AG09319 (cell line): ENCODE measurements at regions not wholly inside any gene's neighbourhood (a gene's known extent, or its start where the extent isn't known, plus 50 kb on each side); places are given as distances from the start of the nearest gene placed in this dataset.

Experiments
- DNase-seq: peaks from one replicate; pipeline ENCODE4 v3.0.0-alpha.2; 2010; ENCODE audit warnings: low read depth; ENCODE audit errors: extremely low read depth
- TF ChIP-seq, protein P1 (sequence below): IDR thresholded peaks from 2 replicates; pipeline ENCODE4 v1.5.1; 2011; ENCODE audit warnings: low read depth, mild to moderate bottlenecking, inconsistent platforms, low read length, moderate library complexity

DNA sequence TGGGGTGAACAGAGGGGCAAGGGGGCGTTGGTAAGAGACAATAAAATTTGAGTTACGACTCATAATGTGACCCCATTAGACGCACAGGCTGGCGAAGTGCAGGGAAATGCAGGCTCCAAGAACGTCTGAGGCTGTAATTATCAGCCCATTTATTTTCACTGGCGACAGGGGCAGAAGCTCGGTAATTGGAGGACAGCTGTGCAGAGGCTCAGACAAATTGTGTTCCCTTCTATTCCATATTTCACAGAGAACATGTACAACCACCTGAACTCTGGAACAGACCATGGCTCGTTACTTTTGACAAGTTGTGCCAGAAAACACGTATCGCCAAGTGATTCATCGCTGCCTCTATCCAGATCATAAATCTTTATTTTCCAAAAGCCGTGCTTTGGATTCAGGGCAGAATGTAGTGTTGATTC lies 137.3 kb upstream of the FRMD4A start:
- no peak for DNase-seq
- TF ChIP-seq, protein P1, sequence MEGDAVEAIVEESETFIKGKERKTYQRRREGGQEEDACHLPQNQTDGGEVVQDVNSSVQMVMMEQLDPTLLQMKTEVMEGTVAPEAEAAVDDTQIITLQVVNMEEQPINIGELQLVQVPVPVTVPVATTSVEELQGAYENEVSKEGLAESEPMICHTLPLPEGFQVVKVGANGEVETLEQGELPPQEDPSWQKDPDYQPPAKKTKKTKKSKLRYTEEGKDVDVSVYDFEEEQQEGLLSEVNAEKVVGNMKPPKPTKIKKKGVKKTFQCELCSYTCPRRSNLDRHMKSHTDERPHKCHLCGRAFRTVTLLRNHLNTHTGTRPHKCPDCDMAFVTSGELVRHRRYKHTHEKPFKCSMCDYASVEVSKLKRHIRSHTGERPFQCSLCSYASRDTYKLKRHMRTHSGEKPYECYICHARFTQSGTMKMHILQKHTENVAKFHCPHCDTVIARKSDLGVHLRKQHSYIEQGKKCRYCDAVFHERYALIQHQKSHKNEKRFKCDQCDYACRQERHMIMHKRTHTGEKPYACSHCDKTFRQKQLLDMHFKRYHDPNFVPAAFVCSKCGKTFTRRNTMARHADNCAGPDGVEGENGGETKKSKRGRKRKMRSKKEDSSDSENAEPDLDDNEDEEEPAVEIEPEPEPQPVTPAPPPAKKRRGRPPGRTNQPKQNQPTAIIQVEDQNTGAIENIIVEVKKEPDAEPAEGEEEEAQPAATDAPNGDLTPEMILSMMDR, result no peak

DNA sequence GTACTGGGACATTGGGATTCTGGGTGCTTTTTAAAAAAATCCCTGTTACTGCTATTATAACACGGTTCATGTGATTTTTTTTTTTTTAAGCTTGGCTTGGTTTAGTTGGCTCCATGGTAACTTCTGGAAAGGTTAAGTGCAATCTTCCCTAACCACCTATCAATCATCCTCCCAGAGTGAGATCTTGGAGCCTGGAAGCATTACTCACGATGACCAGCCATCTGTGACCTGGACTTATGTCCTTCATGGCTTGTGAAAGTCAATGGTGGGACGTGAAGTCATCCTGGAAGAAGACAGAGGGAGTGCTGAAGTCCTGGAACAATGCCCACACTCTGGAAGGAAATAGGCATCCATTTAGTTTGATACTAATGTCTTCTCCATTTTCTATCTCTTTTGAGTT lies 135.5 kb upstream of the FRMD4A start:
- no peak for DNase-seq
- TF ChIP-seq, protein P1, result no peak

DNA sequence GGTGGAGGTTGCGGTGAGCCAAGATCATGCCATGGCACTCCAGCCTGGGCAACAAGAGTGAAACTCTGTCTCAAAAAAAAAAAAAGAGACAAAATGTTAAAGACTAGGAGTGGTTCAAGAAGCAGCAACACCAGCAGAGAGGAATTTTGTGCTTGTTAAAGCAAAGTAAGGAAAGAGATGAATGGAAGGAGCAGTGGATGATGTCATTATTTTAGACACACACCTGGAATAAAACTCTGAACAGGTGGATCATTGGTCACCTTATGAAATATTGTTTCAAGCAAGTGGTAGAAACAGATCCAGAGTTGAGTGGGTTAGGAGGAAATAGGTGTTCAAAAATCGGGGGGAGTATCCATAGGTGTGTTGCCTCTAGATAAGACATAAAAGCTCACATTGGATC lies 129.7 kb upstream of the FRMD4A start:
- TF ChIP-seq, protein P1, result no peak
- DNase-seq, result no peak

DNA sequence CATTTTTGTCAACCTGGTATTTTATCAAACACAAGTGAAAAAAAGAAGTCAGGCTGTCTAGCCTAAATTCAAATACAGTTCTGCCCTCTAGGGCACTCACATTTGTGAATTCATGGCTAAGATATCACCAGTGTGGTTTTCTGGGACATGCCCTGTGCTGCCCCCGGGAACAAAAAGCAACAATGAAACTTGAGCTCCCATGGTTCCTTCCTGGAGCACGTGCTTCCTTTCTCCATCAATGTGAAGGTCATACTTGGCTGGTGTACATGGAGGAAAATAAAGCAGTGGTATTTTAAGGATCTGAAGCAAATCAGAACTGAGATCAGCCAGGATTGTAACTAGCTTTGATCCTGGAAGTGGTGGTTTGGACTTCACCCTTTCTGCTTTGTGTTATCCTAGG lies 128.9 kb upstream of the FRMD4A start:
- TF ChIP-seq, protein P1, result no peak
- no peak for DNase-seq

DNA sequence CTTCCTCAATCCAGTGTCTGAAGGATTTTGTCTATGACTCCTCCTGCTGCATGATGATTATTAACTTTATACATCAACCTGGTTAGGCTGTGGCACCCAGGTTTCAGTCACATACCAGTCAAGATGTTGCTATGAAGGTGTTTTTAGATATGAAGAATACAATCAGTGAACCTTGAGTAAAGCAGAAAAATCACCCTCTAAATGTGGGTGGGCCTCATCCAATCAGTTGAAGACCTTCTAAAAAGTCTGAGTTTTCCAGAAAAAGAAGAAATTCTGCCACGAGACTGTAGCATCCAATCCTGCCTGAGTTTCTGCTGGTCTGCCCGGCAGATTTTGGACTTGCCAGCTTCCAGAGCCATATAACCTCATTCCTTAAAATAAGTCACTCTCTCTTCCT lies 126.1 kb upstream of the FRMD4A start:
- DNase-seq, result no peak
- TF ChIP-seq, protein P1, result no peak

DNA sequence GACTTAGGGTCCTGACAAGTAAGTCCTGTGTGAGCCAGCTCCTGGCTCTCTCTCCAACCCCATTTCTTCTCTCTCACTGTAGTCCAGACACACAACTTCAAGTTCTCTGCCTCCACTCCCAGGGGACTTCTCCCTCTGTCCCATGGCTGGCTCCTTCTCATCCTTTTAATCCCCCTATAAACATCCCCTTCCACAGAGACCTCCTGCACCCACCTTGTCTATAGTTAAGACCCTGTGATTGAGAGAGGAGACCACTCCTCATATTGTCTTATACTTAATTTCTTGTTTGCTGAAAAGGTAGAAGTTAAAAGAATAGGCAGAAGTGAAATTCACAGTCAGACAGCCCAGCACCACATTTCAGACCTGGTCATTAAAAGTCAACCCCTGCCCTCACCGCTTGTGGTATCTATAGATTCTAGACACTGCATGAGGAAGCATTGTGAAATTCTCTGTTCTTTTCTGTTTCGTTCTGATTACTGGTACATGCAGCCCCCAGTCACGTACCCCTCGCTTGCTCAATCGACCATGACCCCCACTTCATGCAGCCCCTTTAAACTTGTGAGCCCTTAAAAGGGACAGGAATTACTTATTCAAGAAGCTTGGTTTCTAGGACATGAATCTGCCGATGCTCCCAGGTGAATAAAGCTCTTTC lies 125.6 kb upstream of the FRMD4A start:
- no peak for DNase-seq
- TF ChIP-seq, protein P1, result no peak

DNA sequence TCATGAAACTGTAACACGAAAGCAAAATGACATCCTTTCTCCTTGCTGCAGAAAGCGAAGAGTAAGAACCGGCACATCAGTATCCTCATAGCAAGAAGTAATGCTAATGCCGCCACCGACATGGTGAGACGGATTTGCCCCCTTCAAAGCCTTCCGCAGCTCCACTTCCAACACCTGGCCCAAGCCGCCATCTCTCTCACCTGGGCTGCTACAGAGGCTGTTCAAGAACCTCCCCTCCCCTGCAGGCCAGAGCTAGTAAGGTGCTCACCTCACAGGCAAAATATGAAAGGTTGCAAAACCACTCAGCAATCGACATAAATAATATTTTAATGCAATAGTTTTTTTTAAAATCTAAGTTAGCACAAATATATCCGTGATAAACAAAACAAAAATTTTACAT lies 123.9 kb upstream of the FRMD4A start:
- TF ChIP-seq, protein P1, result no peak
- DNase-seq, result no peak
